ENCODE measurements at regions not wholly inside any gene's neighbourhood (a gene's known extent, or its start where the extent isn't known, plus 50 kb on each side); places are given as distances from the start of the nearest gene placed in this dataset.

- Histone ChIP-seq H3K36me3 (replicated peaks in 1 of 2; ENCODE audit: control insufficient read depth in 1 of 2, insufficient read depth in 2 of 2, low read length in 1 of 2) (no peaks in the 10 kb centered on the region), H3F3A (replicated peaks; ENCODE audit: insufficient read depth) (no peaks in the 10 kb centered on the region), H2AFZ (ENCODE audit: low read depth) (0 out of 2 replicates have a peak overlapping the region, but pooled peaks have one; percentile 51), H3K4me2 (no peak overlapping the region), H3K4me1 (ENCODE audit: control insufficient read depth in 1 of 2, insufficient read depth in 2 of 2, low read depth in 1 of 2, low read length in 1 of 2) (no peaks in the 10 kb centered on the region), H3K9me3 (no peaks in the 10 kb centered on the region), H3K79me2 (ENCODE audit: insufficient read depth) (no peaks in the 10 kb centered on the region), H4K20me1 (ENCODE audit: insufficient read depth) (no peaks in the 10 kb centered on the region), H3K9me2 (no peaks in the 10 kb centered on the region), H3K27me3 (ENCODE audit: insufficient read depth) (no peaks in the 10 kb centered on the region), H3K9ac (no peak overlapping the region), H3K4me3 (ENCODE audit: low read depth in 2 of 2, low read length in 1 of 2) (no peak overlapping the region), H3K27ac (ENCODE audit: low read depth in 2 of 2, low read length in 1 of 2) (no peak overlapping the region)
- POLR2A ChIA-PET: no interaction called here
- TF ChIP-seq MEF2A (IDR thresholded peaks at IDR 0.05; ENCODE audit: borderline replicate concordance, low read depth): no peak
- TF ChIP-seq FOXJ3 (CRISPR knock-in tag; IDR thresholded peaks at IDR 0.05): no peak
- no peak for TF ChIP-seq EZH2phosphoT487 (IDR thresholded peaks at IDR 0.05; ENCODE audit: borderline replicate concordance, low read depth)
- TF ChIP-seq, protein P1, sequence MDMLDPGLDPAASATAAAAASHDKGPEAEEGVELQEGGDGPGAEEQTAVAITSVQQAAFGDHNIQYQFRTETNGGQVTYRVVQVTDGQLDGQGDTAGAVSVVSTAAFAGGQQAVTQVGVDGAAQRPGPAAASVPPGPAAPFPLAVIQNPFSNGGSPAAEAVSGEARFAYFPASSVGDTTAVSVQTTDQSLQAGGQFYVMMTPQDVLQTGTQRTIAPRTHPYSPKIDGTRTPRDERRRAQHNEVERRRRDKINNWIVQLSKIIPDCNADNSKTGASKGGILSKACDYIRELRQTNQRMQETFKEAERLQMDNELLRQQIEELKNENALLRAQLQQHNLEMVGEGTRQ (IDR thresholded peaks at IDR 0.05; ENCODE audit: borderline replicate concordance, low read depth, low read length): no peak
- TF ChIP-seq FOXM1 (IDR thresholded peaks at IDR 0.05; ENCODE audit: low read depth): no peak
- TF ChIP-seq FOSL2 (IDR thresholded peaks at IDR 0.05; ENCODE audit: borderline replicate concordance, low read depth): no peak
- no peak for TF ChIP-seq RXRA (IDR thresholded peaks at IDR 0.05; ENCODE audit: borderline replicate concordance, low read depth)
- no peak for TF ChIP-seq MXI1 (IDR thresholded peaks at IDR 0.05; ENCODE audit: low read depth, low read length)
- TF ChIP-seq SMC3 (IDR thresholded peaks at IDR 0.05; ENCODE audit: low read depth, low read length): no peak
- TF ChIP-seq JUND (IDR thresholded peaks at IDR 0.05): no peak
- TF ChIP-seq RAD21 (IDR thresholded peaks at IDR 0.05; ENCODE audit: low read length): no peak
- no peak for TF ChIP-seq NRF1 (IDR thresholded peaks at IDR 0.05; ENCODE audit: low read depth, low read length)
- WGBS (ENCODE audit: low lambda C conversion rate): 81% methylated on average over 2 of the region's 2 CpGs
- CTCF ChIA-PET: no interaction called here
- no peak for DNase-seq
Measured at GRCh38 chr5:56386046-56386445, 152.9 kb upstream of the ANKRD55 start.

DNA sequence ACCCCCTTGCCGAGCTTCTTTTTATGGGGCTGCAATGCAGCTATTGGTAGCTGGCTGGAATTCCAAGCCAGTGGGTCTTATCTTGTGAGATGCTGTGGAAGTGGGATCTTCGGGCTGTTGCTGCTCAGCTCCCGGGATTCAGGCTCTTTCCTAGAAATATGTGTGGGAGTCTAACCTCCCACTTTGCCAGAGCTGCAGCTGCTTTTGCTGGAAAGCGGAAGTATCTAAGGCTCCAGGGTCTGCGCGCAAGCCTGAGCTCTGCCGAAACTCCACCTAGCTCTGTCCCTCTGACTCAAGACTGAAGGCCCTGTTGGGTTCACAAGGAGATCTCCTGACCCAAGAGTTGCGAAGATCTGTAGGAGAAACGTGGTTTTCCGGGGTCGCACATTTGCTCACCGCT is 151.1 kb upstream of the ANKRD55 start:
- Histone ChIP-seq H3K27ac (ENCODE audit: low read depth in 2 of 2, low read length in 1 of 2) (no peak overlapping the region), H4K20me1 (ENCODE audit: insufficient read depth) (no peaks in the 10 kb centered on the region), H3K9ac (no peak overlapping the region), H2AFZ (ENCODE audit: low read depth) (no peak overlapping the region), H3K36me3 (replicated peaks in 1 of 2; ENCODE audit: control insufficient read depth in 1 of 2, insufficient read depth in 2 of 2, low read length in 1 of 2) (no peaks in the 10 kb centered on the region), H3K9me2 (no peaks in the 10 kb centered on the region), H3K79me2 (ENCODE audit: insufficient read depth) (no peaks in the 10 kb centered on the region), H3K4me2 (no peak overlapping the region), H3F3A (replicated peaks; ENCODE audit: insufficient read depth) (no peaks in the 10 kb centered on the region), H3K4me1 (ENCODE audit: control insufficient read depth in 1 of 2, insufficient read depth in 2 of 2, low read depth in 1 of 2, low read length in 1 of 2) (no peaks in the 10 kb centered on the region), H3K27me3 (ENCODE audit: insufficient read depth) (no peaks in the 10 kb centered on the region), H3K4me3 (ENCODE audit: low read depth in 2 of 2, low read length in 1 of 2) (no peak overlapping the region), H3K9me3 (no peaks in the 10 kb centered on the region)
- DNase-seq: no peak
- TF ChIP-seq SMC3 (IDR thresholded peaks at IDR 0.05; ENCODE audit: low read depth, low read length) (no peak), RCOR1 (IDR thresholded peaks at IDR 0.05; ENCODE audit: low read length) (no peak), JUND (IDR thresholded peaks at IDR 0.05) (no peak), NRF1 (IDR thresholded peaks at IDR 0.05; ENCODE audit: low read depth, low read length) (no peak), TEAD4 (IDR thresholded peaks at IDR 0.05; ENCODE audit: borderline replicate concordance, insufficient read depth) (no peak), POLR2AphosphoS5 (IDR thresholded peaks at IDR 0.05; ENCODE audit: low read depth, low read length) (no peak)
- TF ChIP-seq, protein P2, sequence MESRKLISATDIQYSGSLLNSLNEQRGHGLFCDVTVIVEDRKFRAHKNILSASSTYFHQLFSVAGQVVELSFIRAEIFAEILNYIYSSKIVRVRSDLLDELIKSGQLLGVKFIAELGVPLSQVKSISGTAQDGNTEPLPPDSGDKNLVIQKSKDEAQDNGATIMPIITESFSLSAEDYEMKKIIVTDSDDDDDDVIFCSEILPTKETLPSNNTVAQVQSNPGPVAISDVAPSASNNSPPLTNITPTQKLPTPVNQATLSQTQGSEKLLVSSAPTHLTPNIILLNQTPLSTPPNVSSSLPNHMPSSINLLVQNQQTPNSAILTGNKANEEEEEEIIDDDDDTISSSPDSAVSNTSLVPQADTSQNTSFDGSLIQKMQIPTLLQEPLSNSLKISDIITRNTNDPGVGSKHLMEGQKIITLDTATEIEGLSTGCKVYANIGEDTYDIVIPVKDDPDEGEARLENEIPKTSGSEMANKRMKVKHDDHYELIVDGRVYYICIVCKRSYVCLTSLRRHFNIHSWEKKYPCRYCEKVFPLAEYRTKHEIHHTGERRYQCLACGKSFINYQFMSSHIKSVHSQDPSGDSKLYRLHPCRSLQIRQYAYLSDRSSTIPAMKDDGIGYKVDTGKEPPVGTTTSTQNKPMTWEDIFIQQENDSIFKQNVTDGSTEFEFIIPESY (IDR thresholded peaks at IDR 0.05; ENCODE audit: borderline replicate concordance, low read depth): no peak
- TF ChIP-seq, protein P3, sequence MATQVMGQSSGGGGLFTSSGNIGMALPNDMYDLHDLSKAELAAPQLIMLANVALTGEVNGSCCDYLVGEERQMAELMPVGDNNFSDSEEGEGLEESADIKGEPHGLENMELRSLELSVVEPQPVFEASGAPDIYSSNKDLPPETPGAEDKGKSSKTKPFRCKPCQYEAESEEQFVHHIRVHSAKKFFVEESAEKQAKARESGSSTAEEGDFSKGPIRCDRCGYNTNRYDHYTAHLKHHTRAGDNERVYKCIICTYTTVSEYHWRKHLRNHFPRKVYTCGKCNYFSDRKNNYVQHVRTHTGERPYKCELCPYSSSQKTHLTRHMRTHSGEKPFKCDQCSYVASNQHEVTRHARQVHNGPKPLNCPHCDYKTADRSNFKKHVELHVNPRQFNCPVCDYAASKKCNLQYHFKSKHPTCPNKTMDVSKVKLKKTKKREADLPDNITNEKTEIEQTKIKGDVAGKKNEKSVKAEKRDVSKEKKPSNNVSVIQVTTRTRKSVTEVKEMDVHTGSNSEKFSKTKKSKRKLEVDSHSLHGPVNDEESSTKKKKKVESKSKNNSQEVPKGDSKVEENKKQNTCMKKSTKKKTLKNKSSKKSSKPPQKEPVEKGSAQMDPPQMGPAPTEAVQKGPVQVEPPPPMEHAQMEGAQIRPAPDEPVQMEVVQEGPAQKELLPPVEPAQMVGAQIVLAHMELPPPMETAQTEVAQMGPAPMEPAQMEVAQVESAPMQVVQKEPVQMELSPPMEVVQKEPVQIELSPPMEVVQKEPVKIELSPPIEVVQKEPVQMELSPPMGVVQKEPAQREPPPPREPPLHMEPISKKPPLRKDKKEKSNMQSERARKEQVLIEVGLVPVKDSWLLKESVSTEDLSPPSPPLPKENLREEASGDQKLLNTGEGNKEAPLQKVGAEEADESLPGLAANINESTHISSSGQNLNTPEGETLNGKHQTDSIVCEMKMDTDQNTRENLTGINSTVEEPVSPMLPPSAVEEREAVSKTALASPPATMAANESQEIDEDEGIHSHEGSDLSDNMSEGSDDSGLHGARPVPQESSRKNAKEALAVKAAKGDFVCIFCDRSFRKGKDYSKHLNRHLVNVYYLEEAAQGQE (IDR thresholded peaks at IDR 0.05; ENCODE audit: low read depth, low read length): no peak
- ChIA-PET POLR2A (no interaction called here), CTCF (no interaction called here)
- 81% methylated on average over 11 of the region's 12 CpGs for WGBS (ENCODE audit: low lambda C conversion rate)
